ENCODE measurements at regions not wholly inside any gene's neighbourhood (a gene's known extent, or its start where the extent isn't known, plus 50 kb on each side); places are given as distances from the start of the nearest gene placed in this dataset.

DNA sequence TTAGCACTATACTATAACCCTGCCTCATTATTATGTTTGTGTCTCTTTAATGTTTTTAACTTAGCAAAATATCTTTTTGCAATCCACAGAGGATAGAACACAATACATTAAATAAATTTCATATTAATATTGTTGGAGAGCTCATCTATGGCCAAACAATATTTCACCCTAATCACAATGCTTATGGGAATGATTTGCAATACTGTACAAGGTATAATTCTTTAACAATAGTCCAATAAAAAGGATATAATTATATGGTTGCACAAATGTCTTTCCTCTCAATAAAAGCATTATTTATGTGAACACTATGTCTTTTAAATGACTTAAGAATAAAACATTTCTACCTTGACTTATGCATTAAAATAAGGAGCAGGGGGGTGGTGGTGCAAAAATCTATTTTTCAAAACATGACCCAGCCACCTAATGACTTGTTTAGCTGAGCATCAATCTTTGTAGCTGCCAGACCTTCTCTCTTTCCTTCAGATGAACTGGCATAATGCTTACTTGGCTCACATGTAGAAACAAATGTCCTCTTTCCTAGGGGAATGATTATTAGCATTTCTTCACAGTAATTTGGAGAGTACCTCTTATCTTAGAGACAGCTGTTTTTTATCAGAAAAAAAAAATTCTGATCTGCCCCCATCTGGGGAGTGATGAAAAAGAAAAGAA is 1933.6 kb upstream of the LRRTM1 start:
- DNase-seq (ENCODE audit: low read depth) = no peak
- H3K4me3 ChIP-seq (ENCODE audit: low read length) = no peak overlapping the region
- TF ChIP-seq CTCF (conservative IDR thresholded peaks at IDR 0.05; ENCODE audit: low read depth, low read length) = no peak

DNA sequence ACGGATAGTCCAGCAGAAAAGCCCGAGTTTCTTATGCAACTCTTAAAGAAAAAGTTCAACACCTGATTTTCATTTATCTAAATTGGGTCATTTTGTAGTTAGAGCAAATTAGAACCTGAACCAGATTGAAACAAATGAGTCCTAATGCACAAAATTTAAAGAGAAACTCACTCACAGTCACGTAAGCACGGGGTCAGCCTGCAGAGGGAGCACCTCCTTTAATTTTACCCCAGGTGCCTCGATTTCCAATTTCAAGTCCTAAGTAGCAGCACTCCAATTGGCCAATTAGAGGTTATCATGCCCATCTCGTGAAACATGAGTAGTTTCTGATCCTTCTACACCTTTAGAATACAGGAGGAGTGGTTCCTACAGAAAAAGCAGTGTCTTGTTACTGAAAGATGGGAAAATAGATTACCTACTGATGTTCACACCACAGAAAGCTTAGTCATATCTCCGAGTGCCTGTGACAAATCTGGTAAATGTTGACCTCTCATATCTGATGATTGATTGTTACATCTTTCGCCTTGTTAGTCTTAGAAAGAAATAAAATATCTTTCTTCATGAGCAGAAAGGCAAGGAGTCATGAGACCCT is 1929.8 kb upstream of the LRRTM1 start:
- H3K4me3 ChIP-seq (ENCODE audit: low read length) = no peak overlapping the region
- no peak for TF ChIP-seq CTCF (conservative IDR thresholded peaks at IDR 0.05; ENCODE audit: low read depth, low read length)
- no peak for DNase-seq (ENCODE audit: low read depth)

DNA sequence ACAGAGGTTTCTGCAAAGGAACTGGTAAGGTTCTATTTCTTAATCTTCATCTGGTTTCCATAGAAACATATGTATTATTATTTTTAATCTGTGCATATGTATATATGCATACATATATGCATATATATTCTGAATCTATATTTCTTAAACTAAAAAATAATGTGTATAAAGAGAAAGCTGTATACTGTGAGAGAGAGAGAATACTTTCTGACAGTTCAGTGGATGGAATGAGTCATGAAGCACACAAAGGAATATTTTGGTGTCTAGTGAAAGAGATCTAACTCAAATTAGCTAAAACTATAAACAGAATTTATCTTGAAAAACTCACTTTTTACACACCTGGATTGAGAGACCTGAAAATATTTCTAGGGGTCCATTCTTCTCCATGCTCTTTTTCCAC is 1929.3 kb upstream of the LRRTM1 start:
- no peak for TF ChIP-seq CTCF (conservative IDR thresholded peaks at IDR 0.05; ENCODE audit: low read depth, low read length)
- DNase-seq (ENCODE audit: low read depth) = no peak
- H3K4me3 ChIP-seq (ENCODE audit: low read length) = no peak overlapping the region

GRCh38 chr2:82230406-82230805 is 1925.9 kb upstream of the LRRTM1 start:
- no peak overlapping the region for H3K4me3 ChIP-seq (ENCODE audit: low read length)
- DNase-seq (ENCODE audit: low read depth) = no peak

GRCh38 chr2:82226441-82226840 is 1921.9 kb upstream of the LRRTM1 start:
- TF ChIP-seq CTCF (conservative IDR thresholded peaks at IDR 0.05; ENCODE audit: low read depth, low read length) = no peak
- no peak overlapping the region for H3K4me3 ChIP-seq (ENCODE audit: low read length)
- DNase-seq (ENCODE audit: low read depth) = no peak

More at GRCh38 chr2:82230406-82230805, 1925.9 kb upstream of the LRRTM1 start:
- TF ChIP-seq CTCF (conservative IDR thresholded peaks at IDR 0.05; ENCODE audit: low read depth, low read length) = no peak

DNA sequence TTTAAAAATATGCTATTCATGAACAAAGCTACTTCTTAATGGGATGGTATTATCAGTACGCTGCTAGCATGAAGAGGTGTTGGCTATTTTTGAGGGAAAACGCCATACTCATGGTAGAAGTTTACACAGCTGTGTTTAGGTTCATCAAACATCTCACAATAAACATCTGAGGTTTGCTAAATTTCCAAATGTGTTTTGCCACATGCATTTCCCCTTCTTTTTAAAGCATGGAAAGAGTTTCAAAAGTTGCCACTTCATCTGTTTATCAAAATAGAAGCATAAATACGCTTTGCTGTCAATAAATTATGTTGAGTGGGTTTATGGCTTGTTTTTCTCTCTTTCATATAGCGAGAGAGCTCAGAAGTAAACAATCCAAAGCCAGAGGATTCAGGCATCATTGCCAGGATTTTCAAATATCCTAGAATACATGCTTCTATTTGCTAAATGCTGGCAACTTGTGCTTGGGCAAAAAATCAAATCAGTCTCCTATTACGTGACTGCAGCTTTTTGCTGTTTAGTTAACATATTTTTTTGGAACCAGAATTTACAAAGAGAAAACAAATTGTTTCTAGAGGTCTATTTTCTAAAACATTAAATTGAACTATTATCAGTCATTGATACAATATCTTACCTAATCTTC is 1919.9 kb upstream of the LRRTM1 start:
- DNase-seq (ENCODE audit: low read depth) = no peak
- no peak overlapping the region for H3K4me3 ChIP-seq (ENCODE audit: low read length)
- TF ChIP-seq CTCF (conservative IDR thresholded peaks at IDR 0.05; ENCODE audit: low read depth, low read length) = no peak

DNA sequence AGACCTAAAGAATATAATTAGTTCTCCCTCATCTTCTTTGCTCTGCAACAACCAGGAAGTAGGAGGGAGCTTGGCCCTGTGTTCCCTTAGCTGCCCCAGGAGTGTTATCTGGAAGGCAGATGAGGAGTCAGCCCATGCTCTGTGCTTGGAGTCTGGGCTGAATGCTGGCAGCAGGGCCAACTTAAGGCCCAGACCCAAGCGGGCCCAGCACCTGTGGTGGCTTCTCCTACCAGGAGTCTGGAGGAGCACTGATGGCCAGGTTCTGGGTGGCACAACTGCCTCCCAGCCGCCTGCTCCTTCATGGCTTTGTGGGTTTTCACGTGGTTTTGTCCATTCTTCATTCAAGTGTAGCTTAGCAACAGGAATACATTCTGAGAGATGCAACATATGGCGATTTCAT is 1910.7 kb upstream of the LRRTM1 start:
- no peak for DNase-seq (ENCODE audit: low read depth)
- H3K4me3 ChIP-seq (ENCODE audit: low read length) = no peak overlapping the region
- TF ChIP-seq CTCF (conservative IDR thresholded peaks at IDR 0.05; ENCODE audit: low read depth, low read length) = no peak
